Upper lobe of left lung (tissue), 6 donors: ENCODE measurements at regions not wholly inside any gene's neighbourhood (a gene's known extent, or its start where the extent isn't known, plus 50 kb on each side); places are given as distances from the start of the nearest gene placed in this dataset.

Experiments
- ATAC-seq, 2 donors: fragments of 200-7000 bp; cut with Tn5 transposase; one replicate each; pipeline ENCODE4 v1.9.1; 2022; ENCODE audit warnings: mild to moderate bottlenecking in 2 of 2, moderate library complexity in 2 of 2; ENCODE audit not compliant: low FRiP score in 2 of 2
- DNase-seq, 2 donors: peaks; one replicate each; pipeline ENCODE4 v3.0.0-alpha.2; 2019 to 2020
- H3K27ac ChIP-seq, 4 donors: fragments of 200-600 bp; sonication (generic); one replicate each; pipeline ENCODE4 v1.5.1; 2016 to 2019
- H3K27me3 ChIP-seq, 4 donors: fragments of 200-600 bp; sonication (generic); one replicate each; pipeline ENCODE4 v1.5.1; 2017 to 2019
- H3K36me3 ChIP-seq, 4 donors: fragments of 200-600 bp; sonication (generic); one replicate each; pipeline ENCODE4 v1.5.1; 2016 to 2019
- H3K4me1 ChIP-seq, 4 donors: fragments of 200-600 bp; sonication (generic); one replicate each; pipeline ENCODE4 v1.5.1; 2018 to 2019
- H3K4me3 ChIP-seq, 4 donors: fragments of 200-600 bp; sonication (generic); one replicate each; pipeline ENCODE4 v1.5.1; 2017 to 2019; ENCODE audit warnings: mild to moderate bottlenecking in 2 of 4, moderate library complexity in 1 of 4
- H3K9me3 ChIP-seq, 4 donors: fragments of 200-600 bp; sonication (generic); one replicate each; pipeline ENCODE4 v1.5.1; 2018 to 2019
- CTCF ChIP-seq, 6 experiments: fragments of 450-650 bp in 4 of 6; fragments of 200-600 bp in 2 of 6; sonication (generic) in 2 of 6; IDR thresholded peaks; one replicate each; pipeline ENCODE4 v1.5.1; 2016 to 2019; ENCODE audit warnings: antibody characterized with exemption in 6 of 6
- EP300 ChIP-seq, 4 donors: sonication (generic); formaldehyde crosslinking; IDR thresholded peaks; one replicate each; pipeline ENCODE4 v1.5.1; 2017; ENCODE audit warnings: antibody characterized with exemption in 4 of 4, control low read depth in 2 of 4
- POLR2A ChIP-seq, 4 donors: fragments of 450-650 bp; IDR thresholded peaks; one replicate each; pipeline ENCODE4 v1.5.1; 2016 to 2017; ENCODE audit warnings: antibody characterized with exemption in 4 of 4, mild to moderate bottlenecking in 2 of 4
- POLR2AphosphoS5 ChIP-seq, 2 donors: sonication (generic); formaldehyde crosslinking; IDR thresholded peaks; one replicate each; pipeline ENCODE4 v1.5.1; 2017; ENCODE audit warnings: antibody characterized with exemption in 2 of 2
- WGBS, 2 donors: methylation state at CpG; one replicate each; pipeline ENCODE4 v1.1.5; 2017 to 2018; 5-methylcytosine and 5-hydroxymethylcytosine counted together
- donor health status: DM: no; HTN: no; CAD: no; lungs with moderate emphysema.
- donor health status: DM: no; HTN: yes; CAD: no; lungs with severe emphysema.

- no peaks in the 10 kb centered on the region for H3K4me1 ChIP-seq
- no peaks in the 10 kb centered on the region for H3K27me3 ChIP-seq
- H3K36me3 ChIP-seq, result no peaks in the 10 kb centered on the region
- 93 to 98% methylated on average over 5 of the region's 5 CpGs for WGBS, 2 donors
- H3K4me3 ChIP-seq, result no peak overlapping the region
- ATAC-seq (no peak), DNase-seq (peak in 1 of 2 donors; percentile 20)
- H3K27ac ChIP-seq, result no peak overlapping the region
- TF ChIP-seq CTCF (IDR thresholded peaks at IDR 0.05) (no peak), POLR2AphosphoS5 (IDR thresholded peaks at IDR 0.05) (no peak), EP300 (IDR thresholded peaks at IDR 0.05) (no peak), POLR2A (IDR thresholded peaks at IDR 0.05) (no peak)
- no peaks in the 10 kb centered on the region for H3K9me3 ChIP-seq
These were observed 63.2 kb upstream of the KLHL29 start for GRCh38 chr2:23321751-23322150.

- DNase-seq (no peak), ATAC-seq (peak in 1 of 2 donors; percentile 61)
- H3K27me3 ChIP-seq, result no peaks in the 10 kb centered on the region
- H3K4me3 ChIP-seq, result no peak overlapping the region
- 76 to 77% methylated on average over 6 to 7 of the region's 7 CpGs for WGBS, 2 donors
- no peaks in the 10 kb centered on the region for H3K36me3 ChIP-seq
- no peak for TF ChIP-seq CTCF (IDR thresholded peaks at IDR 0.05)
- TF ChIP-seq EP300 (IDR thresholded peaks at IDR 0.05), result no peak
- TF ChIP-seq POLR2A (IDR thresholded peaks at IDR 0.05), result no peak
- TF ChIP-seq POLR2AphosphoS5 (IDR thresholded peaks at IDR 0.05), result no peak
- H3K4me1 ChIP-seq, result no peaks in the 10 kb centered on the region
- H3K9me3 ChIP-seq, result no peaks in the 10 kb centered on the region
- no peak overlapping the region for H3K27ac ChIP-seq
These were observed 62.3 kb upstream of the KLHL29 start for GRCh38 chr2:23322567-23323197.

- Histone ChIP-seq H3K9me3 (no peaks in the 10 kb centered on the region), H3K27me3 (no peaks in the 10 kb centered on the region), H3K4me1 (no peaks in the 10 kb centered on the region), H3K27ac (no peak overlapping the region), H3K36me3 (no peaks in the 10 kb centered on the region), H3K4me3 (no peak overlapping the region)
- peak in 1 of 2 donors; percentile 16 for DNase-seq
- TF ChIP-seq POLR2AphosphoS5 (IDR thresholded peaks at IDR 0.05), result no peak
- no peak for TF ChIP-seq EP300 (IDR thresholded peaks at IDR 0.05)
- no peak for ATAC-seq
- 77 to 84% methylated on average over 19 of the region's 19 CpGs for WGBS, 2 donors
These were observed 61.6 kb upstream of the KLHL29 start for GRCh38 chr2:23323198-23323916.

- 69 to 87% methylated on average over 19 to 20 of the region's 20 CpGs for WGBS, 2 donors
- H3K36me3 ChIP-seq, result no peaks in the 10 kb centered on the region
- H3K4me1 ChIP-seq, result no peaks in the 10 kb centered on the region
- TF ChIP-seq POLR2AphosphoS5 (IDR thresholded peaks at IDR 0.05) (no peak), POLR2A (IDR thresholded peaks at IDR 0.05) (no peak), EP300 (IDR thresholded peaks at IDR 0.05) (no peak), CTCF (IDR thresholded peaks at IDR 0.05) (no peak)
- no peak for DNase-seq
- no peak overlapping the region for H3K4me3 ChIP-seq
- no peaks in the 10 kb centered on the region for H3K27me3 ChIP-seq
- no peaks in the 10 kb centered on the region for H3K9me3 ChIP-seq
- H3K27ac ChIP-seq, result no peak overlapping the region
- ATAC-seq, result no peak
These were observed 60.9 kb upstream of the KLHL29 start for GRCh38 chr2:23323917-23324680.

- DNase-seq (no peak), ATAC-seq (no peak)
- Histone ChIP-seq H3K9me3 (no peaks in the 10 kb centered on the region), H3K27me3 (no peaks in the 10 kb centered on the region), H3K36me3 (no peaks in the 10 kb centered on the region), H3K27ac (no peak overlapping the region), H3K4me3 (no peak overlapping the region), H3K4me1 (no peaks in the 10 kb centered on the region)
- 77 to 82% methylated on average over 4 of the region's 4 CpGs for WGBS, 2 donors
- TF ChIP-seq POLR2A (IDR thresholded peaks at IDR 0.05) (no peak), POLR2AphosphoS5 (IDR thresholded peaks at IDR 0.05) (no peak), CTCF (IDR thresholded peaks at IDR 0.05) (no peak), EP300 (IDR thresholded peaks at IDR 0.05) (no peak)
These were observed 58.6 kb upstream of the KLHL29 start for GRCh38 chr2:23326330-23326729.
